Fibroblast of skin of back (primary cell): ENCODE measurements at regions not wholly inside any gene's neighbourhood (a gene's known extent, or its start where the extent isn't known, plus 50 kb on each side); places are given as distances from the start of the nearest gene placed in this dataset.
"Not testable (repeated sequence)": the region's sequence is repeated elsewhere in the genome, so short reads cannot be mapped to it uniquely, and the experiment has no call there.

ENCODE experiments used
- DNase-seq: peaks from one replicate; pipeline ENCODE4 v3.0.0-alpha.2; 2013

- DNase-seq: no peak
Observed at GRCh38 chr10:89952325-89952724, 250.9 kb downstream of the KIF20B start.

DNA sequence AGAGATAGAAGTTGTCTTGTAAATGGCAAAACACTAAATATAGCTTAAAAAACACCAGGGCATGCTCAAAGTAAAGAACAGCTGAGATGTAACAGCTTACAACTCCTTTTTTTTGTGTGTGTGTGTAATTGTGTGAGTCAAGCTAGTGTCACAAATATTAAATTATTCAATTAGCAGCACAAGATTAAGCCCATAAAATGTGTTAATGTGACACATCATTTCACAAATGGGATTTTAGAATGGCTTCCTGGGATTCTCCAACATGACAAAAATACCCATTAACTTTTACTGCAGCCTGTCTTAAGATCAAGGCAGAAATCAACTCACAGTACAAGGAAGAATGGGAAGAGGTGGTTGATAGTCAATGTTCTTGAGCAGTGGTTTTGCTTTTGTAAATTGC, 251.4 kb downstream of the KIF20B start:
- DNase-seq: no peak

DNA sequence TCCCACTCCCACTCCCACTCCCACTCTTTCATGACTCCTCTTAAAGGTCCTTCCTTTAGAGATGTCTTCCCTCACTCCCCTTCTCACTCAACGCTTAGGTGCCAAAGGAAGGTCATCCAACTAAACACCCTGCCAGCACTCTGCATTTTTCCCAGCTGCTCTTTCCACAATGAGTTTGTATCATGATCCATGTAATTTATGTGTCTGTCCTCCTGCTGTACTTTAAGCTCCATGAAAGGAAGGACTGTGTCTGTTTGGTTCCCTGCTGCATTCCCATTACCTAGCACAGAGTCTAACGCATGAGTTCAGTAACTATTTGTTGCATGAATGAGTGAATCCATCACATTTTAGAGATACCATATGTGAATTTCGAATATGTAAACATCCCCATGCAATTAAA, 252.7 kb downstream of the KIF20B start:
- DNase-seq: no peak

DNA sequence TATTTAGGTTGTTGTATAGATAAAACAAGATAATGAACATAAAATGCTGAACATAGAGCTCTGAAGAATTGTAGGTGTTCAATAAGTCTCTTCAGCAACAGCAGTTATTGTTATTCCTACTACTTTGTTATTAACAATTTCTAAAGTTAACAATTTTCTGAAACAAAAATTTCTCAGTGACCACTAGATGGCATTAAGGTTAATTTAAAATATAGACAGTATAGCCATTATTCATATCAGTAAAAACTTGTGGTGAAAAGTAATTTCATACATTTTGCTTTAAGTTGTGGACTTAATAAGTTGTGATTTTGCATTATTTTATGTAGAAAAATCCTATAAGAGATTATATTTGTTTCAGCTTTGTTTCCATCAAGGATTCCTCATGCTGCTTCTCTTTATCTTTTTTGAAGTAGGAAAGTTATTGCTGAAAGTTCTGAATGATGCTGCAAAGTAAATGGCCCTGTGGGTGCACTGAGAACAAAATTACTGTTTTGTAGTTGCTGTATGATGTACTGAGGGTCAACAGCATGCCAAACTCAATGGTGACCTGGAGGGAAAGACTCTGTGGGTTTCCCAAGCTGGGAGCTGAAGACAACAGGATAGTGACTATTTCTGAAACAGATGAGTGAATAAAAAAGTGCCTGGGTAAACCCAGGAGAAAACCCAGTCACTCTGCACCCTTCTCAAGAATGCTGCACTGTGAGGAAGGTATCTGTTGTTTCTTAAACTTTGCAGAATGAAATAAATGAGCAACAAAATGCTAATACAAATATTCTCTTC, 253.6 kb downstream of the KIF20B start:
- DNase-seq: peak; percentile 7

- no peak for DNase-seq
Observed at GRCh38 chr10:89959433-89960110, 258.2 kb downstream of the KIF20B start.

- peak; percentile 22 for DNase-seq
Observed at GRCh38 chr10:89963451-89964102, 262.2 kb downstream of the KIF20B start.

DNA sequence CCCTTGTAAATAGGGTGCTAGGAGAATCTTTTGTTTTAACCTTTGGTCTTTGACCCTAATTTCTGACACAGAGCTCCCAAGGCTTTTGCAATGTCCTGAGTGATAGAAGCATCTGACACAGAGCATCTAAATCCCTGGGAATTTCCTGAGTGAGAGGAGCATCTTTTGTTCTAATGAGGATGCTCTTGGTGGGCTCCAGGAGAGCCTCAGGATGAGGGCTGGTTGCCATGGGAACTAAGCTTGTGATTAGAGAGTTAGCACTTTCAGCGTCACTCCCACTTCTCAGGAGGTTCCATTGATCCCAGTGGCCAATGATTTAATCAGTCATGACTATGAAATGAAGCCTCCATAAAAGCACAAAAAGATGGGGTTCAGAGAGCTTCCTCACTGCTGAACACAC, 264.8 kb downstream of the KIF20B start:
- DNase-seq: no peak

- DNase-seq: no peak
Observed at GRCh38 chr10:89973326-89973725, 271.9 kb downstream of the KIF20B start.

DNA sequence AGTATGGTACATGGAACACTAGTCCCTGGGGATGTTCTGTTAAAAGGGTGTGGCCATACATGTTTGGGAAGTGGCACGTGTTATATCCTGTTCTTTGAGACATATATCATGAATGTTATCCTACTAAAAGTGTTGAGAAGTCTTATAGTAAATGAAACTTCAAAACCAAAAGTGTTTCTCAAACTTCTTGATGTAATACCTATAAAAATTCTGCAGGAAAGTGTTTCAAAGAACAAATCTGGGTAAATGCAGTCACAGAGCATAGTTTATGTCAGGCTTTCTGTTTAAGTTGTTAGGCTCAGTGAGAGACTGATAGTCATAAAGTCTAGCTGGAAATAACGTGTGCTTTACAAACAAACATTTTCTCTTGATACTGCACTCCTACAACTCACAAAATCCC, 273.7 kb downstream of the KIF20B start:
- DNase-seq: no peak

DNA sequence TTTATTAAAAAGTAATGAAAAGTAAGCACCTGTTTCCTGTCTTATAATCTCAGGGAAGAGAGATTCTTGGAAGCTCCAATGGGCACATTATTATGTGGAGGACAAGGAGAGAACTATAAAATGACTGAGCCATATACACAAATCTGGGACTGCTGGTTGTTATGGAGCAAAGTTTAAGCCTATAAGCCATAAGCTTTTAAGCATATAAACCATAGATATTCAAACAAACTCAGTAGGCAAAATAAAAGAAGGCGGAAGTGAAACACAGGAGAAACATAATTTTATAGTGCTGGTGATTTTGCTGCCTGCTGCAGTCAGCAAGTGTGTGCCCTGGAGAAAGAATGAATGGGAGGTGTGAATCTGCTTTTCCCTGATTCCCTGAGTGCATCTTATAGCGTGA, 274.4 kb downstream of the KIF20B start:
- DNase-seq: no peak

DNA sequence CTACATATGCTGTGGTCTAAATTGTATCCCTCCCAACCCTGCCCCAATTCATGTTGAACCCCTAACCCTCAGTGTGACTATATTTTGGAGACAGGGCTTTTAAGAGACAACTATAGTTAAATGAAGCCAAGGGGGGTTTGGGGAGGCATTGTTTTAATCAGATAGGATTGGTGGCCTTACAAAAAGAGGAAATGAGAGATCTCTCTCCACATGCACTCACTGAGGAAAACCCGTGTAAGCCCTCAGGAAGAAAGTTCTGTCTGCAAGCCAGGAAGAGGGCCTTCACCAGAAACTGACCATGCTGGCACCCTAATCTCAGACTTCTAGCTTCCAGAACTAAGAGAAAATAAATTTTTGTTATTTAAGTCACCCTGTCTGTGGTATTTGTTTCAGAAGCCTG, 276.7 kb downstream of the KIF20B start:
- DNase-seq: no peak

GRCh38 chr10:89979726-89980125, 278.3 kb downstream of the KIF20B start:
- DNase-seq: no peak

DNA sequence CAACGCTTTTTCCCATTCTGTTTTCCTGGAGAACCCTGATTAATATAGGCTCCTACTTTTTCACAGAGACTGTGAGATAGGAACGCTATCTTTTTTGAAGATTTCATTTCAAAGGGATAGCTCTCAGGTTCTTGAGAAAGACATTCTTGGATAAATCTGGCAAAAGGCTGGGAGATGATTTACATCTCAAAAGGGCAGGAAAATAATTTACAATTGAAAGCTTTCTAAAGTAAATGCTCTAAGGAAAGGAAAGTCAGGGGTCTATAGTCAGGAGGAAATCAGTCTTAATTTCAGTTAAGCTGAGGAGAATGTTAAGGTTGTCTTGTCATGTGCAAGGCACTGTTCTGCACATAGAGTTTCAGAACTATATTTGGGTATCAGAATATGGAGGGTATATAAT, 278.8 kb downstream of the KIF20B start:
- DNase-seq: no peak

DNA sequence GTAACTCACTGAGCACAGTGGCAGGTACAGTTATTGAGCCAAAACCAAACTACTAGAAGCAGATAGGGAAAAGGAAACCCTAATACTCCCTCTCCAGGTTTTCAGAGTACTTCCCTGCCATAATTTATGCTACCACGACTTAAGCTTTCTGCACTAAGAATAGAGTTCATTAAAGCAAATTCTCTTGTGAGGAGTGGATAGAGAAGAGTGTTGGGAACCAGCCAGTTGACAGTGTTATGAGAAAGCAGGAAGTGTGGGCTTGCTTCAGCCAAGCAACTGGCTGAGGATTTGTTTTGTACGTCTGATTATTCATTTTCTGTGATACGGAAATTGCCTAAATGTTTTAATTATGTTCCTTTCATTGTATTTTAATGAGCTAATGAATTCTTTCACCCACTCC, 280.5 kb downstream of the KIF20B start:
- no peak for DNase-seq

DNA sequence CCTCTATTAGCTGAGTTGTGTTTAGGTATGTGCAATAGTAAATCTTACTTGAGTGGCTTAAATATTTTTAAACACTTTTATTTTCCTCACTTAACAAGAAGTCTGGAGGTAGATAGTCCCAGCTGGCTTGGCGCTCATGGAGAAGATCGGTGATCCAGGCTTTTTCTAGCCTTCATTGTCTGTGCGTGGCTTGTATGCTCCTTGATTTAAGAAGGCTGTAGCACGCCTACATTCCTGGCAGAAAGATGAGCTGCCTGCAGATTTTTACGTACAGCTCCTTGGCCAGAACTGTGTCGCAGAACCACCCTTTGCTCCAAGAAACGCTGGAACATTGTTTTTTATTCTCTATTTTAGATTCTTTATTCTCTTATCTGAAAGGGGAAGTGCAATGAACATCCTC, 284.1 kb downstream of the KIF20B start:
- DNase-seq: no peak

DNA sequence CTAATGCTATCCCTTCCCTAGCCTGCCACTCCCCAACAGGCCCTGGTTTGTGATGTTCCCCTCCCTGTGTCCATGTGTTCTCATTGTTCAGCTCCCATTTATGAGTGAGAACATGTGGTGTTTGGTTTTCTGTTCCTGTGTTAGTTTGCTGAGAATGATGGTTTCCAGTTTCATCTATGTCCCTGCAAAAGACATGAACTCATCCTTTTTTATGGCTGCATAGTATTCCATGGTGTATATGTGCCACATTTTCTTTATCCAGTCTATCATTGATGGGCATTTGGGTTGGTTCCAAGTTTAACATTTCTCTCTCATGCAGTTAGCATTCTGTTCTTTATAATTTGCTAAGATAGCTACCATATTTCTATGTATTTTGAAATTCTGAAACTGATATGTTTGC, 287.0 kb downstream of the KIF20B start:
- not testable (repeated sequence) for DNase-seq

DNA sequence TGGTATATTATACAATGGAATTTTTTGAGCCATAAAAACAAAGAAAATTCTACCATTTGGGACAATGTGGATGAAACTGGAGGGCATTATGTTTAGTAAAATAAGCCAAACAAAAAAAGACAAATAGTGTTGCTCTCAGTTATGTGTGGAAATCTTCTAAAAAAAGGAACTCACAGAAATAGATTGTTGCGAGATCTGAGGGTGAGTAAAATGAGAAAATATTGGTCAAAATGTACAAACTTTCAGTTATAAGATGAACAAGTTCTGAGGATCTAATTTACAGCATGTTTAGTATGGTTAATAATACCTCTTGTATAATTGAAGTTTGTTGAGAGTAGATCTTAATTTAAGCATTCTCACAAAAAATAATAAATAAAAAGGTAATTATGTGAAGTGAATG, 291.2 kb downstream of the KIF20B start:
- DNase-seq: no peak

DNA sequence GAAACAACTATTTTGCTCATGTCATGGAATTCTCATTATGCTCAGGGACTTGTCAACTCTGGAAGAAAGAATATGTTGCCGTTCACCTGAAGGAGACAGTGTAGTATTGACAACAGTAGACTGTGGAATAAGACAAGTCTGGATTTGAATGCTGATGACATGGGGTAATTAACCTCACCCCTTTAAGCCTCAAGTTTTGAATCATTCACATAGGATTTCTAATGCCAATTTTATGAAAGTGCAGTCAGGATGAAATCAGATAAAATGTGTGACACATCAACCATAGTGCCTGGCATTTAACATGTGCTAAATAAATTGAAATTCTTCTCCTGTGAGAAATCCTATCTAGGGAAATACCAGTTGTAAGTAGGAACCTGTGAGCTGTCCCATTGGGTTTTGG, 305.8 kb downstream of the KIF20B start:
- peak; percentile 5 for DNase-seq

DNA sequence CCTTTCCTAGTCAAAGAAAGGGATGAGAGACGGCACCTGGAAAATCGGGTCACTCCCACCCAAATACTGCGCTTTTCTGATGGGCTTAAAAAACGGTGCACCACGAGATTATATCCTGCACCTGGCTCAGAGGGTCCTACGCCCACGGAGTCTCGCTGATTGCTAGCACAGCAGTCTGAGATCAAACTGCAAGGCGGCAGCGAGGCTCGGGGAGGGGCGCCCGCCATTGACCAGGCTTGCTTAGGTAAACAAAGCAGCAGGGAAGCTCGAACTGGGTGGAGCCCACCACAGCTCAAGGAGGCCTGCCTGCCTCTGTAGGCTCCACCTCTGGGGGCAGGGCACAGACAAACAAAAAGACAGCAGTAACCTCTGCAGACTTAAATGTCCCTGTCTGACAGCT, 309.9 kb downstream of the KIF20B start:
- not testable (repeated sequence) for DNase-seq

DNA sequence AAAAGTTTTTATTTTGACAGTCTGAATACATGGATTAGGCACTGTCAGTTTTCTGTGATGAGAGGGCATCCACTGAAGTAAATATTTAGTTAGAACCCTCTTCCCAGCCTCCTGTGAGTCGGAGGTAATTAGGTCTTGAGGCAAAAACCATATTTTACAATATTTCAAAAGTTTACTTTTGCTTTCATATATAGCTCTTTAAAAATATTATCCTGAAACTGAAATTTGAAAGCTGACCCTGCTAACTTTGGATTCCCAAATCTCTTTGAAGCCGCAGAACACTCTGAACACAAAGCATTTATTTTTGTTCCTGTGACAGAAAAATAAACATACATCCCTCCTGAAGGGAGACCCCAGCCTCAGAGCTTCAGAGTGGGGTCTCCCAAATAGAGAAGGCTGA, 317.4 kb downstream of the KIF20B start:
- DNase-seq: no peak

- DNase-seq: no peak
Observed at GRCh38 chr10:90020506-90020905, 319.1 kb downstream of the KIF20B start.

DNA sequence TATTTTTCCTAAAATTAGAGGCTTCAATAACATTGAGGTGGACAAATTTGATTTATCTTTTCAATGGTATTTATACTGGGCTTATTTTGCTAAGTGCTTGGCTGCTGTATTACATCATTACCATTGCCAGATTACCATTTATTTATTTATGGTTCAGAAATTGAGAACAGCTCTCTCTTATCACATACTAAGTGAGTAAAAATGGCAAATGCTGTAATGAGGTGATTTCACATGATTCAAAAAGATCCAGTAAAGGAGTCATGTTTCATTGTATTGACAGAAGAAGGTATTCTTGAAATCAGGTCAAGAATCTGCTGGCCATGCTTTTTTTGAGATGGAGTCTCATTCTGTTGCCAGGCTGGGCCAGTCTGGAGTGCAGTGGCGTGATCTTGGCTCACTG, 322.6 kb downstream of the KIF20B start:
- DNase-seq: no peak

- no peak for DNase-seq
Observed at GRCh38 chr10:90028312-90028711, 326.9 kb downstream of the KIF20B start.

DNA sequence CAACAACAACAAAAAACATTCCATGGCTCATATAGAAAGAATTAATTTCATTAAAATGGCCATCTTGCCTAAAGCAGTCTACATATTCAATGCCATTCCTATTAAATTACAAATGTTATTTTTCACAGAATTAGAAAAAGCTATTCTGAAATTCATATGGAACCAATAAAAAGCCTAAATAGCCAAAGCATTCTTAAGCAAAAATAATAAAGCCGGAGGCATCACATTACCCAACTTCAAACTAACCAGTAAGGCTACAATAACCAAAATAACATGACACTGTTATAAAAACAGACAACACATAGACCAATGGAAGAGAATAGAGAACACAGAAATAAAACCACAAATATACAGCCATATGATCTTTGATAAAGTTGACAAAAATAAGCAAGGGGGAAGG, 330.4 kb downstream of the KIF20B start:
- DNase-seq: peak; percentile 61
